WTC11 (cell line): ENCODE measurements at regions not wholly inside any gene's neighbourhood (a gene's known extent, or its start where the extent isn't known, plus 50 kb on each side); places are given as distances from the start of the nearest gene placed in this dataset.

Experiments used
- TF ChIP-seq, protein P1 (sequence below): fragments of 200-600 bp; IDR thresholded peaks from 2 replicates; pipeline ENCODE4 v1.8.0; 2022; ENCODE audit warnings: antibody characterized with exemption
- TF ChIP-seq, protein P2 (sequence below): sonication (generic); formaldehyde crosslinking; IDR thresholded peaks from 2 replicates; pipeline ENCODE4 v1.8.1; 2022; ENCODE audit warnings: mild to moderate bottlenecking, missing genetic modification reagents, moderate library complexity, borderline replicate concordance

DNA sequence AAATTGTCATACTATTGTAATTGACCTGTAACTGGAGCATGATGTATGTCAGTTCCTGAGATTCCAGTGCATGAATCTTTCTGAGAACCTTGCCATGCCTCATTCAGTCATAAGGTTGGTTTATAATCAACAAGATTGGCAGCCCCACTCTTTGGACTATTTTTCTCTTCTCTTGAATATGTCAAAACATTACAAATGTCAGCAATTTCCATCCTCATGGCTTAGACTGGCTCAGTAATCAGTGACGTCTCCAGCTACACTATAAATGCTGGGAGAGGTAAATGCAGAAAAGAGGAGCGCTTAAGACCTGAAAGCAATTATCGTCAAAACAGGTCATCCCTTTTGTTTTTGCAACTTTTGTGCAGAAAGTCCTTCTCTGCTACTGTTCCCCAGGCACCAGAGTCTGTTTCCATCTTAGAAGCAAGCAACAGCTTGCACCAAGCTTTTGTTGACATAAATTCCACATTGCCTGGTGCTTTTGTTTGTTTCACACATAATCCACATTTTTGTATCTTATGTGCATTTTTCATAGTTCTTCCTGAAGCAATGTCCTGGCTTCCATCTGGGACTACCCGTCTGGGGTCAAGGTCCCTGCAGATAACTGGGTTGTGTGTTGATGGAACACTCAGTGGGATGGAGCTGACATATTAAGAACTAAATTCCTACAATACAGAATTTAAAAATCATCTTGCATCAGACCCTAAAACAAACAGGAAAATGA is 149.8 kb downstream of the OSR1 start:
- TF ChIP-seq, protein P1, sequence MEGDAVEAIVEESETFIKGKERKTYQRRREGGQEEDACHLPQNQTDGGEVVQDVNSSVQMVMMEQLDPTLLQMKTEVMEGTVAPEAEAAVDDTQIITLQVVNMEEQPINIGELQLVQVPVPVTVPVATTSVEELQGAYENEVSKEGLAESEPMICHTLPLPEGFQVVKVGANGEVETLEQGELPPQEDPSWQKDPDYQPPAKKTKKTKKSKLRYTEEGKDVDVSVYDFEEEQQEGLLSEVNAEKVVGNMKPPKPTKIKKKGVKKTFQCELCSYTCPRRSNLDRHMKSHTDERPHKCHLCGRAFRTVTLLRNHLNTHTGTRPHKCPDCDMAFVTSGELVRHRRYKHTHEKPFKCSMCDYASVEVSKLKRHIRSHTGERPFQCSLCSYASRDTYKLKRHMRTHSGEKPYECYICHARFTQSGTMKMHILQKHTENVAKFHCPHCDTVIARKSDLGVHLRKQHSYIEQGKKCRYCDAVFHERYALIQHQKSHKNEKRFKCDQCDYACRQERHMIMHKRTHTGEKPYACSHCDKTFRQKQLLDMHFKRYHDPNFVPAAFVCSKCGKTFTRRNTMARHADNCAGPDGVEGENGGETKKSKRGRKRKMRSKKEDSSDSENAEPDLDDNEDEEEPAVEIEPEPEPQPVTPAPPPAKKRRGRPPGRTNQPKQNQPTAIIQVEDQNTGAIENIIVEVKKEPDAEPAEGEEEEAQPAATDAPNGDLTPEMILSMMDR = no peak
- TF ChIP-seq, protein P2, sequence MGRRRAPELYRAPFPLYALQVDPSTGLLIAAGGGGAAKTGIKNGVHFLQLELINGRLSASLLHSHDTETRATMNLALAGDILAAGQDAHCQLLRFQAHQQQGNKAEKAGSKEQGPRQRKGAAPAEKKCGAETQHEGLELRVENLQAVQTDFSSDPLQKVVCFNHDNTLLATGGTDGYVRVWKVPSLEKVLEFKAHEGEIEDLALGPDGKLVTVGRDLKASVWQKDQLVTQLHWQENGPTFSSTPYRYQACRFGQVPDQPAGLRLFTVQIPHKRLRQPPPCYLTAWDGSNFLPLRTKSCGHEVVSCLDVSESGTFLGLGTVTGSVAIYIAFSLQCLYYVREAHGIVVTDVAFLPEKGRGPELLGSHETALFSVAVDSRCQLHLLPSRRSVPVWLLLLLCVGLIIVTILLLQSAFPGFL = no peak
